HG03159 (cell line): ENCODE measurements at regions not wholly inside any gene's neighbourhood (a gene's known extent, or its start where the extent isn't known, plus 50 kb on each side); places are given as distances from the start of the nearest gene placed in this dataset.
A peak's percentile ranks its signal among the peaks of the same experiment; 100 is the strongest.

Experiments used
- ATAC-seq: cut with Tn5 transposase; IDR thresholded peaks from one replicate; pipeline ENCODE4 v1.9.1; 2021; ENCODE audit warnings: mild to moderate bottlenecking, moderate library complexity; ENCODE audit not compliant: unreplicated experiment

- ATAC-seq = no peak
Observed at GRCh38 chr6:12381587-12381986, 91.4 kb downstream of the EDN1 start.

GRCh38 chr6:12383448-12383847 is 93.3 kb downstream of the EDN1 start:
- ATAC-seq = peak; percentile 79

GRCh38 chr6:12384357-12384912 is 94.3 kb downstream of the EDN1 start:
- ATAC-seq = no peak

- no peak for ATAC-seq
Observed at GRCh38 chr6:12385316-12385715, 95.2 kb downstream of the EDN1 start.

GRCh38 chr6:12386816-12387215 is 96.7 kb downstream of the EDN1 start:
- ATAC-seq = no peak

- ATAC-seq = no peak
Observed at GRCh38 chr6:12391472-12391871, 101.3 kb downstream of the EDN1 start.

GRCh38 chr6:12392490-12392889 is 102.3 kb downstream of the EDN1 start:
- ATAC-seq = no peak

GRCh38 chr6:12393100-12393499 is 102.9 kb downstream of the EDN1 start:
- ATAC-seq = no peak

GRCh38 chr6:12394170-12394569 is 104.0 kb downstream of the EDN1 start:
- ATAC-seq = no peak

GRCh38 chr6:12395898-12396297 is 105.7 kb downstream of the EDN1 start:
- no peak for ATAC-seq

- no peak for ATAC-seq
Observed at GRCh38 chr6:12401200-12401599, 111.0 kb downstream of the EDN1 start.

- ATAC-seq = no peak
Observed at GRCh38 chr6:12403201-12403826, 113.2 kb downstream of the EDN1 start.

GRCh38 chr6:12403947-12404647 is 113.9 kb downstream of the EDN1 start:
- no peak for ATAC-seq

GRCh38 chr6:12404651-12405050 is 114.5 kb downstream of the EDN1 start:
- no peak for ATAC-seq

GRCh38 chr6:12408752-12409151 is 118.6 kb downstream of the EDN1 start:
- ATAC-seq = no peak

GRCh38 chr6:12410946-12411345 is 120.8 kb downstream of the EDN1 start:
- no peak for ATAC-seq

- ATAC-seq = no peak
Observed at GRCh38 chr6:12414096-12414675, 124.0 kb downstream of the EDN1 start.

- ATAC-seq = no peak
Observed at GRCh38 chr6:12415980-12416598, 125.9 kb downstream of the EDN1 start.

GRCh38 chr6:12417191-12417590 is 127.0 kb downstream of the EDN1 start:
- no peak for ATAC-seq

- no peak for ATAC-seq
Observed at GRCh38 chr6:12418946-12419345, 128.8 kb downstream of the EDN1 start.

GRCh38 chr6:12419631-12420272 is 129.6 kb downstream of the EDN1 start:
- ATAC-seq = no peak
